HepG2 (cell line): ENCODE measurements at regions not wholly inside any gene's neighbourhood (a gene's known extent, or its start where the extent isn't known, plus 50 kb on each side); places are given as distances from the start of the nearest gene placed in this dataset.

Experiments used
- ATAC-seq: fragments of 200-7000 bp; cut with Tn5 transposase; 3 replicates; pipeline ENCODE4 v1.9.1; 2020; ENCODE audit warnings: mild to moderate bottlenecking, moderate library complexity
- BruUV-seq: library from RNA; stranded (reverse); fragments of 400-500 nt; replicated peaks from 2 replicates; lab custom pipeline; 2021; lab: Mats Ljungman, UMichigan
- CTCF ChIA-PET: fragments of 300-600 bp; formaldehyde crosslinking; extraction: SDS; loops from one replicate; lab custom pipeline; 2021; ENCODE audit warnings: low total read pairs, inconsistent platforms, low intra/inter-chr PET ratio; lab: Yijun Ruan, JAX
- POLR2A ChIA-PET: fragments of 350-600 bp; sonication (Branson Sonifier 250); formaldehyde crosslinking; loops from one replicate; lab custom pipeline; 2020; ENCODE audit warnings: antibody characterized with exemption, inconsistent platforms; lab: Yijun Ruan, JAX
- DNase-seq: peaks from one replicate; pipeline ENCODE4 v3.0.0-alpha.2; 2015; ENCODE audit warnings: low spot score
- FAIRE-seq: peaks from 3 replicates; lab custom pipeline; 2011; peaks lifted over from hg19 to GRCh38; lab: Jason Lieb, UNC
- H2AFZ ChIP-seq: one replicate; pipeline ENCODE4 v1.6.1; 2011; ENCODE audit warnings: low read length, inconsistent platforms
- H3K27ac ChIP-seq: fragments of 300-600 bp; 3 replicates; pipeline ENCODE4 v1.8.0; 2011; ENCODE audit warnings: mixed run types, mild to moderate bottlenecking, mixed read lengths, low read length, inconsistent platforms; ENCODE audit not compliant: insufficient read depth; ENCODE audit errors: extremely low read length
- H3K27me3 ChIP-seq, 2 experiments: fragments of 200-600 bp in 1 of 2; 2 replicates in 1 of 2; 3 replicates in 1 of 2; pipeline versions ENCODE4 v1.6.0 to v1.8.0; 2011; ENCODE audit warnings: low read length in 2 of 2, mild to moderate bottlenecking in 2 of 2, moderate library complexity in 2 of 2, inconsistent platforms in 1 of 2; ENCODE audit not compliant: insufficient read depth in 2 of 2, control insufficient read depth in 1 of 2
- H3K36me3 ChIP-seq, 2 experiments: fragments of 200-600 bp in 1 of 2; replicated peaks in 1 of 2; 2 replicates in 1 of 2; 3 replicates in 1 of 2; pipeline versions ENCODE4 v1.5.1 to v1.8.0; 2011; ENCODE audit warnings: low read length in 2 of 2, inconsistent platforms in 1 of 2; ENCODE audit not compliant: insufficient read depth in 2 of 2, control insufficient read depth in 1 of 2
- H3K4me1 ChIP-seq: 2 replicates; pipeline ENCODE4 v1.5.1; 2012; ENCODE audit warnings: low read length, inconsistent platforms; ENCODE audit not compliant: insufficient read depth
- H3K4me2 ChIP-seq: 2 replicates; pipeline ENCODE4 v1.6.0; 2011; ENCODE audit warnings: low read depth, low read length, inconsistent platforms
- H3K4me3 ChIP-seq, 3 experiments: fragments of 200-600 bp in 1 of 3; sonication (generic), shearing (Covaris generic) in 1 of 3; replicated peaks in 1 of 3; 2 replicates each; pipeline ENCODE4 v1.5.1; 2011 to 2016; ENCODE audit warnings: low read length in 3 of 3, inconsistent platforms in 2 of 3, low read depth in 2 of 3, mild to moderate bottlenecking in 2 of 3, control low read depth in 1 of 3, mixed read lengths in 1 of 3; ENCODE audit not compliant: insufficient read depth in 1 of 3
- H3K79me2 ChIP-seq: one replicate; pipeline ENCODE4 v1.6.1; 2011; ENCODE audit warnings: low read length, inconsistent platforms; ENCODE audit not compliant: insufficient read depth
- H3K9ac ChIP-seq: 2 replicates; pipeline ENCODE4 v1.6.0; 2011; ENCODE audit warnings: mild to moderate bottlenecking, low read depth, low read length, inconsistent platforms; ENCODE audit not compliant: insufficient read depth
- H3K9me3 ChIP-seq: 2 replicates; pipeline ENCODE4 v1.5.1; 2012; ENCODE audit warnings: mild to moderate bottlenecking, low read length
- H4K20me1 ChIP-seq: 2 replicates; pipeline ENCODE4 v1.6.0; 2011; ENCODE audit warnings: inconsistent platforms, mild to moderate bottlenecking, low read length, moderate library complexity; ENCODE audit not compliant: insufficient read depth
- CHD4 ChIP-seq: fragments of 200-600 bp; sonication (generic); IDR thresholded peaks from 2 replicates; pipeline ENCODE4 v1.7.0; 2017; ENCODE audit warnings: mild to moderate bottlenecking, low read length, borderline replicate concordance
- EP300 ChIP-seq, 3 experiments: sonication (generic) in 1 of 3; formaldehyde crosslinking in 1 of 3; IDR thresholded peaks; 2 replicates each; pipeline versions ENCODE4 v1.5.1 to v1.6.1; 2011 to 2020; ENCODE audit warnings: low read depth in 2 of 3, low read length in 2 of 3, borderline replicate concordance in 1 of 3, improper control_type of control experiment in 1 of 3, mild to moderate bottlenecking in 1 of 3, missing genetic modification reagents in 1 of 3, moderate library complexity in 1 of 3
- KLF11 ChIP-seq: IDR thresholded peaks from 2 replicates; pipeline ENCODE4 v1.6.1; 2016; ENCODE audit warnings: missing compliant biosample characterization
- MYNN ChIP-seq: sonication (generic); formaldehyde crosslinking; IDR thresholded peaks from 2 replicates; pipeline ENCODE4 v1.4.0; 2020; ENCODE audit warnings: mild to moderate bottlenecking, low read depth, missing genetic modification reagents
- PAWR ChIP-seq: sonication (generic); formaldehyde crosslinking; IDR thresholded peaks from 2 replicates; pipeline ENCODE4 v1.4.0; 2020; ENCODE audit warnings: missing genetic modification reagents, mild to moderate bottlenecking, borderline replicate concordance
- PCBP2 ChIP-seq: fragments of 200-400 bp; formaldehyde crosslinking; optimal IDR thresholded peaks from 2 replicates; pipeline ENCODE3; 2018; ENCODE audit warnings: low read length, low read depth; ENCODE audit not compliant: poor library complexity, severe bottlenecking
- ZNF780A ChIP-seq: sonication (generic); formaldehyde crosslinking; IDR thresholded peaks from 2 replicates; pipeline ENCODE4 v1.8.0; 2022; ENCODE audit warnings: mild to moderate bottlenecking, missing genetic modification reagents, moderate library complexity
- ZNF788 ChIP-seq: sonication (generic); formaldehyde crosslinking; IDR thresholded peaks from 2 replicates; pipeline ENCODE4 v1.5.0; 2020; ENCODE audit warnings: mild to moderate bottlenecking, missing genetic modification reagents, borderline replicate concordance
- WGBS: methylation state at CpG from one replicate; pipeline ENCODE4 v1.1.6; 2017; ENCODE audit warnings: low lambda C conversion rate; 5-methylcytosine and 5-hydroxymethylcytosine counted together
- in situ Hi-C: cut with HindIII; loops from 2 replicates; pipeline ENCODE4 v1.10.0; 2017; ENCODE audit warnings: low pct_unique_long_range_greater_than_20kb; ENCODE audit not compliant: extremely low pct_ligation_motif_present
- intact Hi-C: fragments of 100-400 bp; cut with micrococcal nuclease; formaldehyde crosslinking; loops from one replicate; pipeline ENCODE4 v1.10.0; 2022; ENCODE audit not compliant: unreplicated experiment
- TF ChIP-seq, protein P1 (sequence below): sonication (generic); formaldehyde crosslinking; IDR thresholded peaks from 2 replicates; pipeline ENCODE4 v1.4.0; 2020; ENCODE audit warnings: missing genetic modification reagents, borderline replicate concordance
- TF ChIP-seq, protein P2 (sequence below): sonication (generic); formaldehyde crosslinking; IDR thresholded peaks from 2 replicates; pipeline ENCODE4 v1.5.1; 2020; ENCODE audit warnings: mild to moderate bottlenecking, moderate library complexity, missing genetic modification reagents
- TF ChIP-seq, protein P3 (sequence below), 2 experiments: sonication (generic) in 1 of 2; formaldehyde crosslinking in 1 of 2; IDR thresholded peaks; 2 replicates each; pipeline versions ENCODE4 v1.6.1 to v1.9.0; 2014 to 2022; ENCODE audit warnings: antibody characterized with exemption in 1 of 2, borderline replicate concordance in 1 of 2, inconsistent platforms in 1 of 2, low read depth in 1 of 2, missing genetic modification reagents in 1 of 2

DNA sequence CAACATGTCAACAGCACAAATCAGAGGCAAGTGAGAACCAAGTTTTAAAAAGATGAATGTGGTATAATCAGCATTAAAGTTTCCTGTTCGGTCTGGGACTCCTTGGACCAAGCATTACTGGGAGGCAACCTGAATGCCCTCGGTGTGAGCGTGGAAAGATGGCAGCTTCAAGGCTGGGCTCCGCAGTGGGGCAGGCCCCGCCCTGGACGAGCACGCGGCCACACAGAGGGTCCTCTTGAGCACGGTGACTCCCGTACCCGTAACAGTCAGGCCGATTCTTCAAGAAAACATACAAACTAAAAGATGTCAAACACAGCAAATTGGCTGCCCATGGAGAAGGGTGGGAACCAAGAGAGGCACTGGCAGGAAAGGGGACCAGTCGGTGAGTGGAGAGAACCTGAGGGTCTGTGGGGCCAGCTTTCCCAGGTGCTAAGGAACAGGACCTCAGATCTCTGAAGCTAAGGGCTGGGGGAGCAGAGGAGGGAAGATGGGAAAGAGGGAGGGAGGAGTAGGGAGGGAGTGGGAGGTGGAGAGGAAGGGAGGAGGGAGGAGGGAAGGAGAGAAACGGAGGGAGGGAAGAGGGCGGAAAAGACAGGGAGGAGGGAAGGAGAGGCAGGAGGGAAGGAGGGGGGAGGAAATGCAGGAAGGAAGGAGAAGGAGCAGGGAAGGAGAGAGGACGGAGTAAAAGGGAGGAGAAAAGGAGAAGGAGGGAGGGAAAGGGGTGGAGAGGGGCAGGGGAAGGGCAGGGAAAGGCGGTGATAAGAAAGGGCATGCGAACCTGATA, 71.2 kb upstream of the FAM20C start:
- H3K4me1 ChIP-seq: peaks cover 10% of the 10 kb centered on the region
- H4K20me1 ChIP-seq: no peaks in the 10 kb centered on the region
- H3K27ac ChIP-seq: no peak overlapping the region
- ChIA-PET CTCF (interaction anchor here (0.6 kb wide), 1 partner anchor 24 kb away, joined by 3 read pairs; no protein-coding TSS in a partner anchor), POLR2A (no interaction called here)
- no TSS peak for BruUV-seq
- ATAC-seq (no peak), FAIRE-seq (no peak), DNase-seq (no peak)
- no peaks in the 10 kb centered on the region for H3K9me3 ChIP-seq
- no peaks in the 10 kb centered on the region for H3K79me2 ChIP-seq
- H3K36me3 ChIP-seq: no peaks in the 10 kb centered on the region
- in situ Hi-C loops (no loop called here), intact Hi-C loops (loop anchor here (2.0 kb wide), 1 partner anchor 22 kb away; no protein-coding TSS in a partner anchor)
- H3K4me3 ChIP-seq: peak overlapping the region in 1 of 3 experiments; percentile 17; a peak in 1 of 6 replicates
- 70% methylated on average over 18 of the region's 18 CpGs for WGBS
- H3K4me2 ChIP-seq: no peak overlapping the region
- no peak overlapping the region for H3K9ac ChIP-seq
- H2AFZ ChIP-seq: no peak overlapping the region
- H3K27me3 ChIP-seq: peaks cover 2 to 44% of the 10 kb centered on the region in 2 experiments; a peak in 4 of 5 replicates
- TF ChIP-seq KLF11 (CRISPR knock-in tag) (no peak), ZNF780A (no peak), MYNN (CRISPR knock-in tag) (no peak), EP300 (IDR thresholded peaks at IDR 0.05; ENCODE audit: low read depth in 2 of 2, low read length in 2 of 2) (no peak), EP300 (CRISPR knock-in tag; IDR thresholded peaks at IDR 0.05; ENCODE audit: borderline replicate concordance) (no peak), PCBP2 (peak; percentile 59), CHD4 (no peak), ZNF788 (peak; percentile 1; the same call in 1 of the 2 replicates), PAWR (CRISPR knock-in tag) (no peak)
- TF ChIP-seq, protein P1, sequence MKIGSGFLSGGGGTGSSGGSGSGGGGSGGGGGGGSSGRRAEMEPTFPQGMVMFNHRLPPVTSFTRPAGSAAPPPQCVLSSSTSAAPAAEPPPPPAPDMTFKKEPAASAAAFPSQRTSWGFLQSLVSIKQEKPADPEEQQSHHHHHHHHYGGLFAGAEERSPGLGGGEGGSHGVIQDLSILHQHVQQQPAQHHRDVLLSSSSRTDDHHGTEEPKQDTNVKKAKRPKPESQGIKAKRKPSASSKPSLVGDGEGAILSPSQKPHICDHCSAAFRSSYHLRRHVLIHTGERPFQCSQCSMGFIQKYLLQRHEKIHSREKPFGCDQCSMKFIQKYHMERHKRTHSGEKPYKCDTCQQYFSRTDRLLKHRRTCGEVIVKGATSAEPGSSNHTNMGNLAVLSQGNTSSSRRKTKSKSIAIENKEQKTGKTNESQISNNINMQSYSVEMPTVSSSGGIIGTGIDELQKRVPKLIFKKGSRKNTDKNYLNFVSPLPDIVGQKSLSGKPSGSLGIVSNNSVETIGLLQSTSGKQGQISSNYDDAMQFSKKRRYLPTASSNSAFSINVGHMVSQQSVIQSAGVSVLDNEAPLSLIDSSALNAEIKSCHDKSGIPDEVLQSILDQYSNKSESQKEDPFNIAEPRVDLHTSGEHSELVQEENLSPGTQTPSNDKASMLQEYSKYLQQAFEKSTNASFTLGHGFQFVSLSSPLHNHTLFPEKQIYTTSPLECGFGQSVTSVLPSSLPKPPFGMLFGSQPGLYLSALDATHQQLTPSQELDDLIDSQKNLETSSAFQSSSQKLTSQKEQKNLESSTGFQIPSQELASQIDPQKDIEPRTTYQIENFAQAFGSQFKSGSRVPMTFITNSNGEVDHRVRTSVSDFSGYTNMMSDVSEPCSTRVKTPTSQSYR (CRISPR knock-in tag): no peak
- TF ChIP-seq, protein P2, sequence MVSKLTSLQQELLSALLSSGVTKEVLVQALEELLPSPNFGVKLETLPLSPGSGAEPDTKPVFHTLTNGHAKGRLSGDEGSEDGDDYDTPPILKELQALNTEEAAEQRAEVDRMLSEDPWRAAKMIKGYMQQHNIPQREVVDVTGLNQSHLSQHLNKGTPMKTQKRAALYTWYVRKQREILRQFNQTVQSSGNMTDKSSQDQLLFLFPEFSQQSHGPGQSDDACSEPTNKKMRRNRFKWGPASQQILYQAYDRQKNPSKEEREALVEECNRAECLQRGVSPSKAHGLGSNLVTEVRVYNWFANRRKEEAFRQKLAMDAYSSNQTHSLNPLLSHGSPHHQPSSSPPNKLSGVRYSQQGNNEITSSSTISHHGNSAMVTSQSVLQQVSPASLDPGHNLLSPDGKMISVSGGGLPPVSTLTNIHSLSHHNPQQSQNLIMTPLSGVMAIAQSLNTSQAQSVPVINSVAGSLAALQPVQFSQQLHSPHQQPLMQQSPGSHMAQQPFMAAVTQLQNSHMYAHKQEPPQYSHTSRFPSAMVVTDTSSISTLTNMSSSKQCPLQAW: 0 out of 2 replicates have a peak, but pooled peaks have one; percentile 19
- TF ChIP-seq, protein P3, sequence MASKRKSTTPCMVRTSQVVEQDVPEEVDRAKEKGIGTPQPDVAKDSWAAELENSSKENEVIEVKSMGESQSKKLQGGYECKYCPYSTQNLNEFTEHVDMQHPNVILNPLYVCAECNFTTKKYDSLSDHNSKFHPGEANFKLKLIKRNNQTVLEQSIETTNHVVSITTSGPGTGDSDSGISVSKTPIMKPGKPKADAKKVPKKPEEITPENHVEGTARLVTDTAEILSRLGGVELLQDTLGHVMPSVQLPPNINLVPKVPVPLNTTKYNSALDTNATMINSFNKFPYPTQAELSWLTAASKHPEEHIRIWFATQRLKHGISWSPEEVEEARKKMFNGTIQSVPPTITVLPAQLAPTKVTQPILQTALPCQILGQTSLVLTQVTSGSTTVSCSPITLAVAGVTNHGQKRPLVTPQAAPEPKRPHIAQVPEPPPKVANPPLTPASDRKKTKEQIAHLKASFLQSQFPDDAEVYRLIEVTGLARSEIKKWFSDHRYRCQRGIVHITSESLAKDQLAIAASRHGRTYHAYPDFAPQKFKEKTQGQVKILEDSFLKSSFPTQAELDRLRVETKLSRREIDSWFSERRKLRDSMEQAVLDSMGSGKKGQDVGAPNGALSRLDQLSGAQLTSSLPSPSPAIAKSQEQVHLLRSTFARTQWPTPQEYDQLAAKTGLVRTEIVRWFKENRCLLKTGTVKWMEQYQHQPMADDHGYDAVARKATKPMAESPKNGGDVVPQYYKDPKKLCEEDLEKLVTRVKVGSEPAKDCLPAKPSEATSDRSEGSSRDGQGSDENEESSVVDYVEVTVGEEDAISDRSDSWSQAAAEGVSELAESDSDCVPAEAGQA (IDR thresholded peaks at IDR 0.05; ENCODE audit: low read depth): no peak
- TF ChIP-seq, protein P3 (CRISPR knock-in tag; IDR thresholded peaks at IDR 0.05; ENCODE audit: borderline replicate concordance): no peak
